ENCODE measurements at regions not wholly inside any gene's neighbourhood (a gene's known extent, or its start where the extent isn't known, plus 50 kb on each side); places are given as distances from the start of the nearest gene placed in this dataset.

- WGBS, 2 donors, result 88 to 91% methylated on average over 5 of the region's 5 CpGs
- TF ChIP-seq CTCF (IDR thresholded peaks at IDR 0.05) (no peak), POLR2A (IDR thresholded peaks at IDR 0.05) (no peak)
- intact Hi-C loops (cut with DNase I; ENCODE audit: low total_unique reads), result no loop called here
- DNase-seq (ENCODE audit: low spot score in 2 of 2), result no peak
- no peak overlapping the region for H3K4me3 ChIP-seq (ENCODE audit: low read depth, poor library complexity, severe bottlenecking)
Measured at GRCh38 chr7:17440831-17441230, 142.4 kb downstream of the AHR start.

- TF ChIP-seq POLR2A (IDR thresholded peaks at IDR 0.05), result no peak
- no peak for TF ChIP-seq CTCF (IDR thresholded peaks at IDR 0.05)
- intact Hi-C loops (cut with DNase I; ENCODE audit: low total_unique reads), result no loop called here
- DNase-seq (ENCODE audit: low spot score in 2 of 2), result no peak
Measured at GRCh38 chr7:17441557-17441956, 143.1 kb downstream of the AHR start.

GRCh38 chr7:17444151-17444550 lies 145.7 kb downstream of the AHR start:
- 85 to 91% methylated on average over 2 of the region's 2 CpGs for WGBS, 2 donors
- no peak overlapping the region for H3K4me3 ChIP-seq (ENCODE audit: low read depth, poor library complexity, severe bottlenecking)
- intact Hi-C loops (cut with DNase I; ENCODE audit: low total_unique reads), result no loop called here
- no peak for TF ChIP-seq CTCF (IDR thresholded peaks at IDR 0.05)
- no peak for TF ChIP-seq POLR2A (IDR thresholded peaks at IDR 0.05)
- no peak for DNase-seq (ENCODE audit: low spot score in 2 of 2)

More at GRCh38 chr7:17441557-17441956, 143.1 kb downstream of the AHR start:
- H3K4me3 ChIP-seq (ENCODE audit: low read depth, poor library complexity, severe bottlenecking), result no peak overlapping the region

GRCh38 chr7:17444673-17445072 lies 146.2 kb downstream of the AHR start:
- TF ChIP-seq POLR2A (IDR thresholded peaks at IDR 0.05) (no peak), CTCF (IDR thresholded peaks at IDR 0.05) (no peak)
- no peak overlapping the region for H3K4me3 ChIP-seq (ENCODE audit: low read depth, poor library complexity, severe bottlenecking)
- intact Hi-C loops (cut with DNase I; ENCODE audit: low total_unique reads), result no loop called here
- DNase-seq (ENCODE audit: low spot score in 2 of 2), result no peak
- 17 to 44% methylated on average over 1 of the region's 1 CpG for WGBS, 2 donors

- 55 to 60% methylated on average over 4 of the region's 4 CpGs for WGBS, 2 donors
- H3K4me3 ChIP-seq (ENCODE audit: low read depth, poor library complexity, severe bottlenecking), result no peak overlapping the region
- DNase-seq (ENCODE audit: low spot score in 2 of 2), result no peak
- intact Hi-C loops (cut with DNase I; ENCODE audit: low total_unique reads), result no loop called here
- TF ChIP-seq POLR2A (IDR thresholded peaks at IDR 0.05), result no peak
- no peak for TF ChIP-seq CTCF (IDR thresholded peaks at IDR 0.05)
Measured at GRCh38 chr7:17446340-17446739, 147.9 kb downstream of the AHR start.

- no peak overlapping the region for H3K4me3 ChIP-seq (ENCODE audit: low read depth, poor library complexity, severe bottlenecking)
- no peak for DNase-seq (ENCODE audit: low spot score in 2 of 2)
- intact Hi-C loops (cut with DNase I; ENCODE audit: low total_unique reads), result no loop called here
- WGBS, 2 donors, result 94 to 100% methylated on average over 1 of the region's 1 CpG
- TF ChIP-seq POLR2A (IDR thresholded peaks at IDR 0.05), result no peak
- TF ChIP-seq CTCF (IDR thresholded peaks at IDR 0.05), result no peak
Measured at GRCh38 chr7:17447728-17448478, 149.5 kb downstream of the AHR start.
